ENCODE measurements at regions not wholly inside any gene's neighbourhood (a gene's known extent, or its start where the extent isn't known, plus 50 kb on each side); places are given as distances from the start of the nearest gene placed in this dataset.

GRCh38 chr22:49036513-49036912 is 791.2 kb downstream of the BRD1 start:
- Histone ChIP-seq H3K27ac (ENCODE audit: low read length) (no peak overlapping the region), H3K4me3 (ENCODE audit: low read length in 2 of 2) (no peak overlapping the region), H3K27me3 (ENCODE audit: control insufficient read depth in 1 of 2, insufficient read depth in 2 of 2, low read length in 2 of 2) (peaks cover 0 to 10% of the 10 kb centered on the region in 2 donors), H3K9ac (ENCODE audit: low read length in 2 of 2) (no peak overlapping the region), H3K36me3 (ENCODE audit: control insufficient read depth in 2 of 2, insufficient read depth in 2 of 2, low read length in 2 of 2) (no peaks in the 10 kb centered on the region), H3K4me1 (ENCODE audit: control insufficient read depth, insufficient read depth, low read length) (no peaks in the 10 kb centered on the region), H3K9me3 (ENCODE audit: control insufficient read depth in 2 of 2, low read length in 2 of 2) (no peaks in the 10 kb centered on the region)

- H3K36me3 ChIP-seq (ENCODE audit: control insufficient read depth in 2 of 2, insufficient read depth in 2 of 2, low read length in 2 of 2) = no peaks in the 10 kb centered on the region
- peaks cover 0 to 10% of the 10 kb centered on the region in 2 donors for H3K27me3 ChIP-seq (ENCODE audit: control insufficient read depth in 1 of 2, insufficient read depth in 2 of 2, low read length in 2 of 2)
- H3K9me3 ChIP-seq (ENCODE audit: control insufficient read depth in 2 of 2, low read length in 2 of 2) = no peaks in the 10 kb centered on the region
- no peak overlapping the region for H3K4me3 ChIP-seq (ENCODE audit: low read length in 2 of 2)
- no peaks in the 10 kb centered on the region for H3K4me1 ChIP-seq (ENCODE audit: control insufficient read depth, insufficient read depth, low read length)
- no peak overlapping the region for H3K9ac ChIP-seq (ENCODE audit: low read length in 2 of 2)
- no peak overlapping the region for H3K27ac ChIP-seq (ENCODE audit: low read length)
Observed at GRCh38 chr22:49035818-49036457, 791.7 kb downstream of the BRD1 start.

GRCh38 chr22:49034836-49035817 is 792.5 kb downstream of the BRD1 start:
- H3K4me3 ChIP-seq (ENCODE audit: low read length in 2 of 2) = no peak overlapping the region
- H3K4me1 ChIP-seq (ENCODE audit: control insufficient read depth, insufficient read depth, low read length) = no peaks in the 10 kb centered on the region
- H3K9ac ChIP-seq (ENCODE audit: low read length in 2 of 2) = no peak overlapping the region
- peaks cover 0 to 7% of the 10 kb centered on the region in 2 donors for H3K27me3 ChIP-seq (ENCODE audit: control insufficient read depth in 1 of 2, insufficient read depth in 2 of 2, low read length in 2 of 2)
- no peak overlapping the region for H3K27ac ChIP-seq (ENCODE audit: low read length)
- no peaks in the 10 kb centered on the region for H3K36me3 ChIP-seq (ENCODE audit: control insufficient read depth in 2 of 2, insufficient read depth in 2 of 2, low read length in 2 of 2)
- no peaks in the 10 kb centered on the region for H3K9me3 ChIP-seq (ENCODE audit: control insufficient read depth in 2 of 2, low read length in 2 of 2)

DNA sequence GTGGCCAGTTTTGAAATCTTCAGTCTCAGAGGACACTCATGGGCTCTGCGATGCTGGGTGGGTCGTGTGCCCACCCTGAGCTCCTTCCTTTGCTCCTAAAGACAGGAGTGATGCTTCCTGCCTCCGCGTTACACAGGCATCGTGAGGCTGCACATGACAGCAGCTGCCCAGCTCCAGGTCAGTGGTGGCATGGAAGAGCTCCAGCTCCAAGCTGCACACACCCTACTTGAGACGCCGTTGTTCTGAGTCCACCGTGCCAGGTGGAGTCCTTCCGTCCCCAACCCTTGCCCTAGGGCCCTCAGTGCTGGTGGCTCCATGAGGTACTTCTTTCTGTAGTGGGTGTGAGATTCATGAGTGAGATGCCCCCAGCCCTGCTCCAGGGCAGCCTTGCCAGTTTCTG is 794.1 kb downstream of the BRD1 start:
- Histone ChIP-seq H3K27ac (ENCODE audit: low read length) (no peak overlapping the region), H3K27me3 (ENCODE audit: control insufficient read depth in 1 of 2, insufficient read depth in 2 of 2, low read length in 2 of 2) (peaks cover 2 to 7% of the 10 kb centered on the region in 2 donors)

DNA sequence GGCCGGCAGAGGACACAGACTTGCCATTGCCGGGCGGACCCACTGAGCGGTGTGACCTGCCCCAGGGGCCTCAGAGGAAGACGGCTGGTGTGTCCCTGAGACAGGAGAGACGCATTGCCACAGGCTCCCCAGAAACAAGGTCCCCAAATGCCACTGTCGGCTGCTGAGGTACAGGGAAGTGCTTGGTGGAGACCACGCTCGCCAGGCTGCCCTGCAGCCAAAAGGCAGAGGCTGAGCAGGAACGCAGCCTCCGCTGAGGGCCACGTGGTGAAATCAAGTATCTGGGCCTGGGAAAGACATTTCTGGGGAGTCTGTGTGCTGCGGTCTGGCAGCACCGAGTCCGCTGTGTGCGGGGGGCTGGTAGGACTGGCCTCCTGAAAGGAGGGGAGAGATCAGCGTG is 794.9 kb downstream of the BRD1 start:
- H3K27ac ChIP-seq (ENCODE audit: low read length) = no peak overlapping the region
- H3K27me3 ChIP-seq (ENCODE audit: control insufficient read depth in 1 of 2, insufficient read depth in 2 of 2, low read length in 2 of 2) = peaks cover 2 to 8% of the 10 kb centered on the region in 2 donors

More for the DNA sequence above, 794.1 kb downstream of the BRD1 start:
- Histone ChIP-seq H3K4me1 (ENCODE audit: control insufficient read depth, insufficient read depth, low read length) (no peaks in the 10 kb centered on the region), H3K4me3 (ENCODE audit: low read length in 2 of 2) (no peak overlapping the region), H3K9ac (ENCODE audit: low read length in 2 of 2) (no peak overlapping the region), H3K36me3 (ENCODE audit: control insufficient read depth in 2 of 2, insufficient read depth in 2 of 2, low read length in 2 of 2) (no peaks in the 10 kb centered on the region), H3K9me3 (ENCODE audit: control insufficient read depth in 2 of 2, low read length in 2 of 2) (no peaks in the 10 kb centered on the region)

GRCh38 chr22:49031746-49032330 is 795.8 kb downstream of the BRD1 start:
- no peak overlapping the region for H3K9ac ChIP-seq (ENCODE audit: low read length in 2 of 2)
- H3K27me3 ChIP-seq (ENCODE audit: control insufficient read depth in 1 of 2, insufficient read depth in 2 of 2, low read length in 2 of 2) = peaks cover 2 to 8% of the 10 kb centered on the region in 2 donors
- H3K4me1 ChIP-seq (ENCODE audit: control insufficient read depth, insufficient read depth, low read length) = no peaks in the 10 kb centered on the region
- H3K9me3 ChIP-seq (ENCODE audit: control insufficient read depth in 2 of 2, low read length in 2 of 2) = no peaks in the 10 kb centered on the region
- H3K36me3 ChIP-seq (ENCODE audit: control insufficient read depth in 2 of 2, insufficient read depth in 2 of 2, low read length in 2 of 2) = no peaks in the 10 kb centered on the region
- H3K27ac ChIP-seq (ENCODE audit: low read length) = no peak overlapping the region
- no peak overlapping the region for H3K4me3 ChIP-seq (ENCODE audit: low read length in 2 of 2)

More for the DNA sequence above, 794.9 kb downstream of the BRD1 start:
- no peak overlapping the region for H3K9ac ChIP-seq (ENCODE audit: low read length in 2 of 2)
- H3K4me1 ChIP-seq (ENCODE audit: control insufficient read depth, insufficient read depth, low read length) = no peaks in the 10 kb centered on the region
- H3K36me3 ChIP-seq (ENCODE audit: control insufficient read depth in 2 of 2, insufficient read depth in 2 of 2, low read length in 2 of 2) = no peaks in the 10 kb centered on the region
- H3K4me3 ChIP-seq (ENCODE audit: low read length in 2 of 2) = no peak overlapping the region
- H3K9me3 ChIP-seq (ENCODE audit: control insufficient read depth in 2 of 2, low read length in 2 of 2) = no peaks in the 10 kb centered on the region

DNA sequence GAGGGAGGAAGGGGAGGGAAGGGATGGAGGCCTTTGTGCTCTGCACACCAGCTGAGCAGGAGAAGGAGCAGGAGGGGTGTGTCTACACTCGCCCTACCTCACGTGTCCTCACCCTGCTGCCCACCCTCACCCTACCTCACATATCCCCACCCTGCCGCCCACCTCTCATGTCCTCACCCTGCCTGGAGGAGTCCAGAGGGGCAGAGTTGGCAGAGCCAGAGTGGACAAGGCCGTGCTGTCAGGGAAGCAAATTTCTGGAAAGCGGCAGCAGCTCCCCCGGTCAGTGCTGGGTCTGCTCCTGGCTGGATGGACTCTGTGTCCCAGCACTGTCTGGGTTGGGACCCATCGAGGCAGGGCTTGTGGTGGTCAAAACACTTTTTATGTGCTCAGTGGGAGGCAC is 799.6 kb downstream of the BRD1 start:
- peaks cover 2 to 9% of the 10 kb centered on the region in 2 donors for H3K27me3 ChIP-seq (ENCODE audit: control insufficient read depth in 1 of 2, insufficient read depth in 2 of 2, low read length in 2 of 2)
- H3K9me3 ChIP-seq (ENCODE audit: control insufficient read depth in 2 of 2, low read length in 2 of 2) = no peaks in the 10 kb centered on the region
- H3K27ac ChIP-seq (ENCODE audit: low read length) = no peak overlapping the region
- H3K9ac ChIP-seq (ENCODE audit: low read length in 2 of 2) = no peak overlapping the region
- no peak overlapping the region for H3K4me3 ChIP-seq (ENCODE audit: low read length in 2 of 2)
- no peaks in the 10 kb centered on the region for H3K36me3 ChIP-seq (ENCODE audit: control insufficient read depth in 2 of 2, insufficient read depth in 2 of 2, low read length in 2 of 2)
- no peaks in the 10 kb centered on the region for H3K4me1 ChIP-seq (ENCODE audit: control insufficient read depth, insufficient read depth, low read length)

GRCh38 chr22:49027368-49027670 is 800.4 kb downstream of the BRD1 start:
- Histone ChIP-seq H3K9me3 (ENCODE audit: control insufficient read depth in 2 of 2, low read length in 2 of 2) (no peaks in the 10 kb centered on the region), H3K27me3 (ENCODE audit: control insufficient read depth in 1 of 2, insufficient read depth in 2 of 2, low read length in 2 of 2) (peaks cover 2 to 9% of the 10 kb centered on the region in 2 donors), H3K36me3 (ENCODE audit: control insufficient read depth in 2 of 2, insufficient read depth in 2 of 2, low read length in 2 of 2) (no peaks in the 10 kb centered on the region), H3K27ac (ENCODE audit: low read length) (no peak overlapping the region), H3K4me1 (ENCODE audit: control insufficient read depth, insufficient read depth, low read length) (no peaks in the 10 kb centered on the region), H3K9ac (ENCODE audit: low read length in 2 of 2) (no peak overlapping the region), H3K4me3 (ENCODE audit: low read length in 2 of 2) (no peak overlapping the region)

DNA sequence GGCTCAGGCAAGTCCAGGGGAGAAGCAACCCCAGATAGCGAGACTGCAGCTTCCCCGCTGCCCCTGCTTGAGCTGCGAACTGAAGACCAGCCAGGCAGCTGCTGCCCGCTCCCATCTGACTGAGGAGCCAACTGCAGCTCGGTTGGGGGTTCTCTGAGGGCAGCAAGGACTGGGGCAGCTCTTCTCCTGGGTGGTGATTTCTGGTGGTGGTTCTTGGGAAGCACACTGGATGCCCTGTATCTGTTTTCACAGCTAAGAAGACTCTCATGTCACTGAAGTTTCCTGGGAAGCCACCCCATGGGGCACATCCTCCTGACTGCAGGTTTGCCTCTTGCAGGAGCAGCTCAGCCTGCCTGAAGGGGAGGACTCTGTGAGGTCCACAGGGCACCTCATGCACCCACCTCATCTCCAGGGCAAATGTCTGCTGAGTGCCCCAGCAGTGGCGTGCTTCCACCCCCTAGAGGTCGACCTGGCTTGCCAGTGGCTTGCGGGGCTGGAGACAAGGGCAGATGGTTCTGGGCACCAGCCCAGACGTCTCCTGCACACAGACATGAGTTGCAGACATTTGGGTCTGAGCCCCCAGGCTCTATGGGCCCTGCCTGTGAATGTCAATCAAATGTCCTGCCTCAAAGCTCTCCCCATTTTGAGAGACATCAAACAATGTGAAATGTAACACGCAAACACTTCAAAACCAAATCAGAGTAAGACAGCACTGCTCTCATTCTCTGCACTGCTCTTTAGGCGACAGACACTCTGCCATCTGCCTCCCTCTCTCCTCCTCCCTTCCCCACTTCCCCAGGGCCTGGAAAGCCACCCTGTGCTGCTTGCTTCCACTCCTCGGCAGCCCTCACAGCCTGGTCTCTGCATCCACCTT is 800.9 kb downstream of the BRD1 start:
- no peak overlapping the region for H3K27ac ChIP-seq (ENCODE audit: low read length)
- peaks cover 2 to 7% of the 10 kb centered on the region in 2 donors for H3K27me3 ChIP-seq (ENCODE audit: control insufficient read depth in 1 of 2, insufficient read depth in 2 of 2, low read length in 2 of 2)
- no peaks in the 10 kb centered on the region for H3K4me1 ChIP-seq (ENCODE audit: control insufficient read depth, insufficient read depth, low read length)
- H3K9me3 ChIP-seq (ENCODE audit: control insufficient read depth in 2 of 2, low read length in 2 of 2) = no peaks in the 10 kb centered on the region
- no peaks in the 10 kb centered on the region for H3K36me3 ChIP-seq (ENCODE audit: control insufficient read depth in 2 of 2, insufficient read depth in 2 of 2, low read length in 2 of 2)
- no peak overlapping the region for H3K4me3 ChIP-seq (ENCODE audit: low read length in 2 of 2)
- no peak overlapping the region for H3K9ac ChIP-seq (ENCODE audit: low read length in 2 of 2)

DNA sequence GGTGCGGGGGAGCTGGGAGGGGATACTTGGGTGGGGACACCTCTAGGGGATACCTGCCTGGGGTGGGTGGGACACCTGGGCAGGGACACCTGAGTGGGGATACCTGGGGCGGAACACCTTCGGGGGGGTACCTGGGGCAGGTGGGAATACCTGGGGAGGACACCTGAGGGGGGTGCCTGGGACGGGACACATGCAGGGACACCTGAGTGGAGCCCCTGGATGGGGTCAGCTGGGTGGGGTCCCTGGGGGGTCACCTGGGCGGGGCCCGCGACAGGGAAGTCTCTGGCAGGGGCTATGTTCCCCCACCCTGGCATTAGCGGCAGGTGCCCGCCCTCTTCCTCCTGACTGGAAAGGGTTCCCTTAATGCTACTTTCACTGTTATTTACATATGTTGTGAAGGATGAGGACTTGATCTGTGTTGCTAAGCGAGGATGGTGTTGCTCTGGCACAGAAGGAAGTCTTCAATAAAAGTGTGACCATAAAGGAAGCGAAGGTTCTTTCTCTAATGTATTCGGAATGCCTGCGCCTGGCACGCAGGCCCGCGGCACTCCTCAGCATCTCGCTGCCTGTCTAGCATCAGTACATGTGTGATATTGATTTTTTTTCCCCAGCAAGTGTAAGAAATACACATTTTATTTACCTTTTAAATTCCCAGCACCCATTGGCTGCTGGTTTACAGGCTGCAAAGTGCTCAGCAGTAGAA is 801.7 kb downstream of the BRD1 start:
- no peak overlapping the region for H3K27ac ChIP-seq (ENCODE audit: low read length)
- peaks cover 2 to 7% of the 10 kb centered on the region in 2 donors for H3K27me3 ChIP-seq (ENCODE audit: control insufficient read depth in 1 of 2, insufficient read depth in 2 of 2, low read length in 2 of 2)
- no peaks in the 10 kb centered on the region for H3K4me1 ChIP-seq (ENCODE audit: control insufficient read depth, insufficient read depth, low read length)

More for the DNA sequence above, 801.7 kb downstream of the BRD1 start:
- no peaks in the 10 kb centered on the region for H3K9me3 ChIP-seq (ENCODE audit: control insufficient read depth in 2 of 2, low read length in 2 of 2)
- no peaks in the 10 kb centered on the region for H3K36me3 ChIP-seq (ENCODE audit: control insufficient read depth in 2 of 2, insufficient read depth in 2 of 2, low read length in 2 of 2)
- no peak overlapping the region for H3K4me3 ChIP-seq (ENCODE audit: low read length in 2 of 2)
- no peak overlapping the region for H3K9ac ChIP-seq (ENCODE audit: low read length in 2 of 2)

Data from stomach smooth muscle (tissue), 2 donors.